MCF 10A (cell line): ENCODE measurements at regions not wholly inside any gene's neighbourhood (a gene's known extent, or its start where the extent isn't known, plus 50 kb on each side); places are given as distances from the start of the nearest gene placed in this dataset.

Experiments
- BruUV-seq: library from RNA; stranded (reverse); fragments of 400-500 nt; replicated peaks from 2 replicates; lab custom pipeline; 2021; lab: Mats Ljungman, UMichigan
- CTCF ChIA-PET: fragments of 300-600 bp; sonication (Branson Sonifier 250); formaldehyde crosslinking; extraction: SDS; loops from one replicate; lab custom pipeline; 2021; ENCODE audit warnings: antibody characterized with exemption, inconsistent platforms; lab: Yijun Ruan, JAX
- POLR2A ChIA-PET: fragments of 300-600, 350-650 bp; sonication (Branson Sonifier 250); formaldehyde crosslinking; extraction: SDS; loops from one replicate; lab custom pipeline; 2020; ENCODE audit warnings: antibody characterized with exemption, inconsistent platforms; lab: Yijun Ruan, JAX
- DNase-seq: peaks from one replicate; pipeline ENCODE4 v3.0.0-alpha.2; 2018; ENCODE audit not compliant: unreplicated experiment
- H3K27ac Mint-ChIP-seq: one replicate; pipeline ENCODE4 v1.8.0; 2022; ENCODE audit warnings: mild to moderate bottlenecking, low read depth, mixed read lengths; ENCODE audit not compliant: unreplicated experiment
- H3K27me3 Mint-ChIP-seq: one replicate; pipeline ENCODE4 v1.8.0; 2022; ENCODE audit warnings: mixed read lengths; ENCODE audit not compliant: insufficient read depth, unreplicated experiment
- H3K36me3 Mint-ChIP-seq: one replicate; pipeline ENCODE4 v1.8.0; 2022; ENCODE audit warnings: mild to moderate bottlenecking, moderate library complexity, mixed read lengths; ENCODE audit not compliant: insufficient read depth, unreplicated experiment
- H3K4me1 Mint-ChIP-seq: one replicate; pipeline ENCODE4 v1.8.0; 2022; ENCODE audit warnings: mixed read lengths; ENCODE audit not compliant: insufficient read depth, unreplicated experiment
- H3K4me3 Mint-ChIP-seq: one replicate; pipeline ENCODE4 v1.8.0; 2022; ENCODE audit warnings: mild to moderate bottlenecking, moderate library complexity, mixed read lengths; ENCODE audit not compliant: unreplicated experiment
- H3K9me3 Mint-ChIP-seq: one replicate; pipeline ENCODE4 v1.8.0; 2022; ENCODE audit warnings: mixed read lengths; ENCODE audit not compliant: unreplicated experiment
- CTCF ChIP-seq: fragments of 200-600 bp; IDR thresholded peaks from one replicate; pipeline ENCODE4 v1.8.0; 2022; ENCODE audit warnings: antibody characterized with exemption, mild to moderate bottlenecking; ENCODE audit not compliant: unreplicated experiment
- intact Hi-C: fragments of 100-400 bp; cut with micrococcal nuclease; formaldehyde crosslinking; loops from 2 replicates; pipeline ENCODE4 v1.14.1; 2022

GRCh38 chr14:99004112-99004511, 267.9 kb downstream of the BCL11B start:
- H3K9me3 Mint-ChIP-seq: no peaks in the 10 kb centered on the region
- POLR2A ChIA-PET: no interaction called here
- H3K36me3 Mint-ChIP-seq: no peaks in the 10 kb centered on the region

DNA sequence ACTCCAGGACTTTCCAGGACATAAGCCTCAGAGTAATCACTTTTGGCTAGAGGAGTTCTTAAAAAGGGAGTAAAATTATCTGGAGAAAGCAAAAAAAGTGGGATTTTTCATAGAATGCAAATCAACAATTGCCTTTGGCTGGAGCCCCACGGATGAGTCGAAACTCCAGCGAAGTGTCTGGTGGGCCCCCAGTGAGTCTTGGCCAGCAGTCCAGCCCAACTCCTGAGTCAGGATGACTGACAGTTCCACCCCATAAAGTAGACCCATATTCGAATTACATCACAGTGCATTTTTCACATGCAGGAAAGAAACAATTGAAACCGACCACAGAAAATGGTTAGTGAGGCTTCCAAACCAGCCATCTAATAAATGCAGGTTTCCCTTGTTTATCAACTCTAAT, 265.7 kb downstream of the BCL11B start:
- ChIA-PET CTCF (interaction anchor here (0.8 kb wide), 1 partner anchor 78 kb away, joined by 4 read pairs; no protein-coding TSS in a partner anchor), POLR2A (interaction anchor here (0.7 kb wide), 1 partner anchor 50 kb away, joined by 3 read pairs; no protein-coding TSS in a partner anchor)
- BruUV-seq: no TSS peak
- no peaks in the 10 kb centered on the region for H3K4me1 Mint-ChIP-seq
- no peak for DNase-seq
- H3K27ac Mint-ChIP-seq: no peak overlapping the region
- H3K4me3 Mint-ChIP-seq: no peak overlapping the region
- no peaks in the 10 kb centered on the region for H3K27me3 Mint-ChIP-seq
- intact Hi-C loops: no loop called here
- TF ChIP-seq CTCF: no peak
- H3K36me3 Mint-ChIP-seq: no peaks in the 10 kb centered on the region
- H3K9me3 Mint-ChIP-seq: no peaks in the 10 kb centered on the region

More at GRCh38 chr14:99004112-99004511, 267.9 kb downstream of the BCL11B start:
- CTCF ChIA-PET: no interaction called here
- no peaks in the 10 kb centered on the region for H3K4me1 Mint-ChIP-seq
- no peak overlapping the region for H3K4me3 Mint-ChIP-seq
- intact Hi-C loops: no loop called here
- DNase-seq: no peak
- no peak overlapping the region for H3K27ac Mint-ChIP-seq
- no peak for TF ChIP-seq CTCF
- BruUV-seq: no TSS peak
- H3K27me3 Mint-ChIP-seq: no peaks in the 10 kb centered on the region

DNA sequence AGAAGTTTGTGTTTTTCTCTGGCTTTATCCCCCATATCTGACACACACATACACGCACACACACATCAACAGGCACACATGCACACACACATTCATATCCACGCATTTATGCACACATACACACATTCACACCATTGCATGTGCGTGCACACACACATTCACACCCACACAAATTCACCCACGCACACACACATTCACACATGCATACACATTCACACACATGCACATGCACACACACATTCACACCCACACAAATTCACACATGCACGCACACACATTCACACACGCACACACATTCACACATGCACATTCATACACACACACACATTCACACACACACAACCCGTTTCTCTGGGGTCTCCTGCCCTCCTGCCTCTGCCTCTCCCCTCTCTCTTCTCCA, 264.2 kb downstream of the BCL11B start:
- CTCF ChIA-PET: no interaction called here
- no peaks in the 10 kb centered on the region for H3K9me3 Mint-ChIP-seq
- no peaks in the 10 kb centered on the region for H3K27me3 Mint-ChIP-seq
- no peak overlapping the region for H3K4me3 Mint-ChIP-seq
- POLR2A ChIA-PET: no interaction called here
- no TSS peak for BruUV-seq
- no peaks in the 10 kb centered on the region for H3K36me3 Mint-ChIP-seq
- intact Hi-C loops: no loop called here
- no peak for DNase-seq
- no peak overlapping the region for H3K27ac Mint-ChIP-seq
- no peaks in the 10 kb centered on the region for H3K4me1 Mint-ChIP-seq
- TF ChIP-seq CTCF: no peak

DNA sequence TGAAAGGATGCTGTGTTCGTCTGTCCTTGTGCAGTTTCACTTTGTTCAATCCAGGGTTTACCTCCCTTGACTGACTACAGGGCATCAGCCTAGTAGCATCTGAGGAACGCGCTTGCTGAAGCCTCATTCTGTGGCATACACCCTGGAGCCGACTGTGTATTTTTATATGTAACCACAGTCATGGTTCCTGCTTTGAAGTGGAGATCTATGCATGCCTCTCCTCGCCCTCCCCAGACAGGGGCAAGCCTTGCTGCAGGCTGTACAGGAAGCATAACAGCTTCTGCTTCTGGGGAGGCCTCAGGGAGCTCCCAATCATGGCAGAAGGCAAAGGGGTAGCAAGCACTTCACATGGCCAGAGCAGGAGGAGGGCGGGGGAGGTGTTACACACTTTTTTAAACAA, 262.1 kb downstream of the BCL11B start:
- Mint-ChIP-seq H3K4me1 (no peaks in the 10 kb centered on the region), H3K36me3 (no peaks in the 10 kb centered on the region), H3K27me3 (no peaks in the 10 kb centered on the region), H3K9me3 (no peaks in the 10 kb centered on the region), H3K27ac (no peak overlapping the region), H3K4me3 (no peak overlapping the region)
- BruUV-seq: no TSS peak
- no peak for DNase-seq
- ChIA-PET POLR2A (no interaction called here), CTCF (interaction anchor here (0.7 kb wide), 1 partner anchor 80 kb away, joined by 3 read pairs; no protein-coding TSS in a partner anchor)
- no peak for TF ChIP-seq CTCF
- intact Hi-C loops: no loop called here
